ENCODE measurements at regions not wholly inside any gene's neighbourhood (a gene's known extent, or its start where the extent isn't known, plus 50 kb on each side); places are given as distances from the start of the nearest gene placed in this dataset.

DNA sequence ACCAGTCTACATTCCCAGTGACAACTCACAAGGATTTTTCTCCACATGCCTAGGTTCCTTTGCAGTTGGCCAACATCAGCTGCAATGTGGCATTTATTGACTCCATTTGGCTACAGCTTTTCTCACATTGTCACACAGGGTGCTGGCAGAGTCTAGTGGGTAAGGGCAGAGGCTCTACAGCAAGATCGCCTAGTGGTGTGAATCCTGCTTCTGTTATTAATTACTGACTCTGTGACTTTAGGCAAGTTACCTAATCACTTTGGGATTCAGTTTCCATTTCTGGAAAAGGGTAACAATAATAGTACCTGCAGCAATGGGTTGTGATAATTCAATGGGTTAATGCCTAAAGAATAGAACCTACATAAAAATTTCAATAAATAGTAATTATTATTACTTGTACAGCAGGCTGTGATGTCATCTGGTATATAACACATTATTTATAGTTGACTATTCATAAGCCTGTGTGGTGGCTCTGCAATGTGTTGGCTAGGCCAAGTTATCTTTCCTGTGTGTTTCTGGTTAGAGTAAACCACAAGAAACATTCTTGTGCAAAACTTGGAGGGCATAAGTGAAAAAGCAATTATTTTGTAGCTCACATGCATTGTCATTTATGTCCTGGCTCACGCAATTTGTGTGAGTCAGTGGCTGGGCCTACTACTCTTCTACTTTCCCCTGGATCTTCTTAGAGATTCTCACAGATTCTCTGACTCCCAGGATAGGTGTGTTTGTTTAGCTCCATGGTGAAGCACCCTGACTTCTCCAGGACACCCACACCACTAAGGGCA lies 59.5 kb downstream of the PTGS2 start:
- H3K4me3 Mint-ChIP-seq, result no peak overlapping the region
- H3K9me3 Mint-ChIP-seq, result no peaks in the 10 kb centered on the region
- intact Hi-C loops (cut with micrococcal nuclease), result no loop called here
- H3K27ac Mint-ChIP-seq, result no peak overlapping the region
- H3K4me1 Mint-ChIP-seq (ENCODE audit: low read depth), result peaks cover 26% of the 10 kb centered on the region
- H3K36me3 Mint-ChIP-seq (ENCODE audit: low read depth), result no peaks in the 10 kb centered on the region
- no peaks in the 10 kb centered on the region for H3K27me3 Mint-ChIP-seq

DNA sequence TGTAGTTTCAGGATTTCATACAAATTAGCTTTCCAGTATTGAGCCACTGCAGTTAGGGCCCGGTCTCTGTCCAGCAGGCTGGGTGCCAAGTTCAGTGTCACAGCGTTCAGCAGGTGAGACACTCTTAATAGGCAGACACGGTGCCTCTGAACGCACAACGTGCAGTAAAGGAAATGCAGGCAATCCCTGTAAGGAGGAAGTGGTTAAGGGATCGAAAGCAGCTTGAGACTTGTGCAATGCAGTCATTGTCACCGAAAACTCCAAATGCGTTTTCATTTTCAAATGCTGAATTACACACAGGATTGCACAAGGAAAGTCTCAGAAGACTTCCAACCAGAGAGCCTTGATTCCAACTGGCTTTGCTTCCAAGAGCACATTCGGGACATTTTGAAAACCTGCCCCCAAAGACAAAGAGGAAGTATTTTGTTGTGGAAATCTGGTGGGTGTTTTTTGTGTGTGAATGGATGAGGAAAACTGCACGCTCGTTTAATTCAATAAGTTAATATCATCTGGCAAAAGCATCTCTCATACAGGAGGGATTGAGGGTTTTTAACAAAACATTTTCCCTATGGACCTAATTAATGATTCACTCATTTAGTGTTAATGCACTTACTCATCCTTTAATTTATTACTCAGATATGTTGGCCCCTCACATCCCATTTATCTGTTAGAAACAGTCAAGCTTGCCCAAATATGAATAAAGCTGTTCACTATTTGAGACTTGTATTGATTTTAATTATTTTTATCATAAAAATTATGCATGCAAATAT lies 61.6 kb downstream of the PTGS2 start:
- intact Hi-C loops (cut with micrococcal nuclease), result loop anchor here (1.0 kb wide), 1 partner anchor 62 kb away; the partner anchor contains the start of gene PTGS2
- H3K36me3 Mint-ChIP-seq (ENCODE audit: low read depth), result no peaks in the 10 kb centered on the region
- peaks cover 33% of the 10 kb centered on the region for H3K4me1 Mint-ChIP-seq (ENCODE audit: low read depth)

DNA sequence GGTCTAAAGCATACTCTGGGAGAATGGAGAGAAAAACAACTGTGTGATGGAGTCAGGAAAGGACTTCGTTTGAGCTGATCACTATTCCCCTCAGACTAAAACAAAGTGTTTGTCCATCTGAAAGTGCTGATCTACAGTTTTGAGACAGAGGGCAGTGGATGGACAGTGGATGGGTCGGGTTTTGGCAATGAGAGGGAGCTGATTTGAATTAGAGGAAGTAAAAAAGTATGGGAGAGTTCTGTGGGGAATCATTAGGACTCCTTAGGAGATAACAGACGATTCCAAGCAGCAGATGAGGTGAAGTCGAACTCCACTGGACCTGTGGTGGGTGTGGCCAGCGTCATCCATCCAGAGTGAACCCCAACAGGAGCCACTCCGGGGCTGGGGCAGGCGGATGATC lies 62.3 kb downstream of the PTGS2 start:
- Mint-ChIP-seq H3K4me1 (ENCODE audit: low read depth) (peaks cover 27% of the 10 kb centered on the region), H3K36me3 (ENCODE audit: low read depth) (no peaks in the 10 kb centered on the region), H3K4me3 (peak overlapping the region; percentile 65), H3K27me3 (no peaks in the 10 kb centered on the region), H3K9me3 (no peaks in the 10 kb centered on the region), H3K27ac (peak overlapping the region; percentile 54)
- intact Hi-C loops (cut with micrococcal nuclease), result loop anchor here (1.0 kb wide), 1 partner anchor 62 kb away; the partner anchor contains the start of gene PTGS2

More for the DNA sequence above, 61.6 kb downstream of the PTGS2 start:
- Mint-ChIP-seq H3K27ac (peak overlapping the region; percentile 54), H3K27me3 (no peaks in the 10 kb centered on the region), H3K9me3 (no peaks in the 10 kb centered on the region), H3K4me3 (peak overlapping the region; percentile 65)

GRCh38 chr1:186616511-186616910 lies 63.7 kb downstream of the PTGS2 start:
- H3K27me3 Mint-ChIP-seq, result no peaks in the 10 kb centered on the region
- no peaks in the 10 kb centered on the region for H3K9me3 Mint-ChIP-seq
- intact Hi-C loops (cut with micrococcal nuclease), result no loop called here
- H3K27ac Mint-ChIP-seq, result no peak overlapping the region
- no peak overlapping the region for H3K4me3 Mint-ChIP-seq
- H3K36me3 Mint-ChIP-seq (ENCODE audit: low read depth), result no peaks in the 10 kb centered on the region
- peaks cover 24% of the 10 kb centered on the region for H3K4me1 Mint-ChIP-seq (ENCODE audit: low read depth)

- H3K27me3 Mint-ChIP-seq, result no peaks in the 10 kb centered on the region
- H3K9me3 Mint-ChIP-seq, result no peaks in the 10 kb centered on the region
- no peaks in the 10 kb centered on the region for H3K36me3 Mint-ChIP-seq (ENCODE audit: low read depth)
- no peak overlapping the region for H3K4me3 Mint-ChIP-seq
- no peak overlapping the region for H3K27ac Mint-ChIP-seq
- peaks cover 28% of the 10 kb centered on the region for H3K4me1 Mint-ChIP-seq (ENCODE audit: low read depth)
- intact Hi-C loops (cut with micrococcal nuclease), result no loop called here
Observed at GRCh38 chr1:186615332-186615731, 64.9 kb downstream of the PTGS2 start.

- intact Hi-C loops (cut with micrococcal nuclease), result no loop called here
- H3K4me3 Mint-ChIP-seq, result no peak overlapping the region
Observed at GRCh38 chr1:186611156-186611555, 69.1 kb downstream of the PTGS2 start.

GRCh38 chr1:186609183-186609582 lies 71.0 kb downstream of the PTGS2 start:
- intact Hi-C loops (cut with micrococcal nuclease), result loop anchor here (10.0 kb wide), 1 partner anchor 204 kb away; no protein-coding TSS in a partner anchor
- H3K4me3 Mint-ChIP-seq, result no peak overlapping the region
- no peak overlapping the region for H3K27ac Mint-ChIP-seq
- H3K36me3 Mint-ChIP-seq (ENCODE audit: low read depth), result no peaks in the 10 kb centered on the region
- no peaks in the 10 kb centered on the region for H3K27me3 Mint-ChIP-seq
- H3K9me3 Mint-ChIP-seq, result no peaks in the 10 kb centered on the region
- peaks cover 14% of the 10 kb centered on the region for H3K4me1 Mint-ChIP-seq (ENCODE audit: low read depth)

More at GRCh38 chr1:186611156-186611555, 69.1 kb downstream of the PTGS2 start:
- Mint-ChIP-seq H3K27ac (no peak overlapping the region), H3K36me3 (ENCODE audit: low read depth) (no peaks in the 10 kb centered on the region), H3K4me1 (ENCODE audit: low read depth) (peaks cover 16% of the 10 kb centered on the region), H3K27me3 (no peaks in the 10 kb centered on the region), H3K9me3 (no peaks in the 10 kb centered on the region)

DNA sequence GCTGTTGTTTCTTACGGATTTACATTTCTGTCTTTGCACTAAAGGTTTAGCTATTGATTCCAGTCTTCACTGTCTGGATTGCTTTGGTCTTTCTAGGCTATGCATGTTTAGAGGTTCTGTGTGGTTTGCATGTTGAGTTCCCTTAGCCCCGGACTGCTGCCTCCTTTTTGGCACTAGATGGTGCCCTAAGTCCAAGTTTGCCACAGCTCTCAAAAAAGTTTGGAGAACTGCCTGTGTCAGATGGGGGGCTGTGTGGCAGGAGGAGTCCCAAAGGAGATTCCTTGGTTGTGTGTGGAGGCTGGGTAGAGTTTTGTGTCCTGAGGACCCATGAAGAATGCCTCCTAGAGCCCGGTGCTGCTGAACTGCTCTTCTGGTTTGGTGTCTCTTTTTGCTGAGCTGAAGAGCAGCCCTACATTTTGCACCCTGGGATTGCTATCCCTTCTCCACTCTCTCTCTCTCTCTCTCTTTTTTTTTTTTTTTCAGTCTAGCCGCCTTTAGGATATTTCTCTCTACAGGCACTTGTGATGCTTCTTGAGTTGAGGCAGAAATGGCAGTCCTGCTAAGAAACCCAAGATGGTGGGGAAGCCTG lies 74.4 kb downstream of the PTGS2 start:
- Mint-ChIP-seq H3K36me3 (ENCODE audit: low read depth) (no peaks in the 10 kb centered on the region), H3K4me3 (no peak overlapping the region), H3K27me3 (no peaks in the 10 kb centered on the region), H3K4me1 (ENCODE audit: low read depth) (peaks cover 9% of the 10 kb centered on the region), H3K27ac (no peak overlapping the region), H3K9me3 (no peaks in the 10 kb centered on the region)
- intact Hi-C loops (cut with micrococcal nuclease), result loop anchor here (1.0 to 10.0 kb wide), 4 partner anchors 76 to 380 kb away; no protein-coding TSS in a partner anchor

GRCh38 chr1:186595969-186596368 lies 84.3 kb downstream of the PTGS2 start:
- no peak overlapping the region for H3K27ac Mint-ChIP-seq
- peaks cover 20% of the 10 kb centered on the region for H3K9me3 Mint-ChIP-seq
- H3K36me3 Mint-ChIP-seq (ENCODE audit: low read depth), result no peaks in the 10 kb centered on the region
- no peaks in the 10 kb centered on the region for H3K4me1 Mint-ChIP-seq (ENCODE audit: low read depth)
- no peak overlapping the region for H3K4me3 Mint-ChIP-seq
- H3K27me3 Mint-ChIP-seq, result no peaks in the 10 kb centered on the region
- intact Hi-C loops (cut with micrococcal nuclease), result no loop called here

GRCh38 chr1:186578325-186579016 lies 101.8 kb downstream of the PTGS2 start:
- intact Hi-C loops (cut with micrococcal nuclease), result no loop called here
- Mint-ChIP-seq H3K4me1 (ENCODE audit: low read depth) (peaks cover 23% of the 10 kb centered on the region), H3K36me3 (ENCODE audit: low read depth) (no peaks in the 10 kb centered on the region)

GRCh38 chr1:186577633-186578032 lies 102.6 kb downstream of the PTGS2 start:
- Mint-ChIP-seq H3K36me3 (ENCODE audit: low read depth) (no peaks in the 10 kb centered on the region), H3K27ac (no peak overlapping the region), H3K27me3 (no peaks in the 10 kb centered on the region), H3K9me3 (peaks cover 3% of the 10 kb centered on the region), H3K4me1 (ENCODE audit: low read depth) (peaks cover 23% of the 10 kb centered on the region), H3K4me3 (no peak overlapping the region)
- intact Hi-C loops (cut with micrococcal nuclease), result no loop called here

More at GRCh38 chr1:186578325-186579016, 101.8 kb downstream of the PTGS2 start:
- no peaks in the 10 kb centered on the region for H3K27me3 Mint-ChIP-seq
- H3K27ac Mint-ChIP-seq, result no peak overlapping the region
- no peak overlapping the region for H3K4me3 Mint-ChIP-seq
- peaks cover 12% of the 10 kb centered on the region for H3K9me3 Mint-ChIP-seq

- Mint-ChIP-seq H3K27ac (no peak overlapping the region), H3K4me1 (ENCODE audit: low read depth) (peaks cover 25% of the 10 kb centered on the region), H3K4me3 (no peak overlapping the region), H3K9me3 (no peaks in the 10 kb centered on the region), H3K27me3 (no peaks in the 10 kb centered on the region), H3K36me3 (ENCODE audit: low read depth) (no peaks in the 10 kb centered on the region)
- intact Hi-C loops (cut with micrococcal nuclease), result no loop called here
Observed at GRCh38 chr1:186577216-186577615, 103.0 kb downstream of the PTGS2 start.

- peaks cover 31% of the 10 kb centered on the region for H3K4me1 Mint-ChIP-seq (ENCODE audit: low read depth)
- H3K27ac Mint-ChIP-seq, result no peak overlapping the region
- H3K36me3 Mint-ChIP-seq (ENCODE audit: low read depth), result no peaks in the 10 kb centered on the region
- intact Hi-C loops (cut with micrococcal nuclease), result no loop called here
- no peaks in the 10 kb centered on the region for H3K9me3 Mint-ChIP-seq
- no peak overlapping the region for H3K4me3 Mint-ChIP-seq
- no peaks in the 10 kb centered on the region for H3K27me3 Mint-ChIP-seq
Observed at GRCh38 chr1:186575348-186575747, 104.9 kb downstream of the PTGS2 start.

All from dendritic cell treated with granulocyte-macrophage colony-stimulating factor and Interleukin-4, amounts not matched to agents 40 ng/mL and 50 ng/mL, for 4 days (primary cell).